ENCODE measurements at regions not wholly inside any gene's neighbourhood (a gene's known extent, or its start where the extent isn't known, plus 50 kb on each side); places are given as distances from the start of the nearest gene placed in this dataset.
"Not testable (repeated sequence)": the region's sequence is repeated elsewhere in the genome, so short reads cannot be mapped to it uniquely, and the experiment has no call there.

GRCh38 chr2:180571559-180571958, 408.8 kb upstream of the UBE2E3 start:
- Mint-ChIP-seq H3K27me3 (peaks cover 6% of the 10 kb centered on the region), H3K27ac (no peak overlapping the region), H3K36me3 (ENCODE audit: low read depth) (no peaks in the 10 kb centered on the region), H3K4me3 (no peak overlapping the region), H3K4me1 (no peaks in the 10 kb centered on the region)
- H3K9me3 ChIP-seq (ENCODE audit: control insufficient read depth, low read length, poor library complexity, severe bottlenecking), result no peaks in the 10 kb centered on the region
- DNase-seq, result no peak
- ATAC-seq, result no peak

GRCh38 chr2:180570864-180571263, 409.5 kb upstream of the UBE2E3 start:
- no peaks in the 10 kb centered on the region for H3K9me3 ChIP-seq (ENCODE audit: control insufficient read depth, low read length, poor library complexity, severe bottlenecking)

GRCh38 chr2:180564051-180564450, 416.4 kb upstream of the UBE2E3 start:
- Mint-ChIP-seq H3K27me3 (peaks cover 5% of the 10 kb centered on the region), H3K4me3 (no peak overlapping the region), H3K27ac (no peak overlapping the region), H3K4me1 (peaks cover 2% of the 10 kb centered on the region), H3K36me3 (ENCODE audit: low read depth) (no peaks in the 10 kb centered on the region)
- H3K9me3 ChIP-seq (ENCODE audit: control insufficient read depth, low read length, poor library complexity, severe bottlenecking), result no peaks in the 10 kb centered on the region
- ATAC-seq, result no peak
- DNase-seq, result no peak

More at GRCh38 chr2:180570864-180571263, 409.5 kb upstream of the UBE2E3 start:
- Mint-ChIP-seq H3K4me3 (no peak overlapping the region), H3K4me1 (no peaks in the 10 kb centered on the region), H3K36me3 (ENCODE audit: low read depth) (no peaks in the 10 kb centered on the region), H3K27ac (no peak overlapping the region), H3K27me3 (peaks cover 6% of the 10 kb centered on the region)
- no peak for DNase-seq
- no peak for ATAC-seq

- no peaks in the 10 kb centered on the region for H3K9me3 ChIP-seq (ENCODE audit: control insufficient read depth, low read length, poor library complexity, severe bottlenecking)
- Mint-ChIP-seq H3K4me1 (peaks cover 2% of the 10 kb centered on the region), H3K27ac (no peak overlapping the region), H3K4me3 (no peak overlapping the region), H3K36me3 (ENCODE audit: low read depth) (no peaks in the 10 kb centered on the region), H3K27me3 (no peaks in the 10 kb centered on the region)
- DNase-seq (no peak), ATAC-seq (no peak)
Observed at GRCh38 chr2:180562378-180562777, 418.0 kb upstream of the UBE2E3 start.

- Mint-ChIP-seq H3K4me1 (peaks cover 2% of the 10 kb centered on the region), H3K27ac (no peak overlapping the region), H3K27me3 (no peaks in the 10 kb centered on the region), H3K36me3 (ENCODE audit: low read depth) (no peaks in the 10 kb centered on the region), H3K4me3 (no peak overlapping the region)
- H3K9me3 ChIP-seq (ENCODE audit: control insufficient read depth, low read length, poor library complexity, severe bottlenecking), result no peaks in the 10 kb centered on the region
- DNase-seq (no peak), ATAC-seq (no peak)
Observed at GRCh38 chr2:180559771-180560170, 420.6 kb upstream of the UBE2E3 start.

GRCh38 chr2:180559038-180559437, 421.4 kb upstream of the UBE2E3 start:
- Mint-ChIP-seq H3K36me3 (ENCODE audit: low read depth) (no peaks in the 10 kb centered on the region), H3K4me3 (no peak overlapping the region), H3K27me3 (no peaks in the 10 kb centered on the region), H3K4me1 (peaks cover 2% of the 10 kb centered on the region), H3K27ac (no peak overlapping the region)
- DNase-seq (no peak), ATAC-seq (no peak)
- H3K9me3 ChIP-seq (ENCODE audit: control insufficient read depth, low read length, poor library complexity, severe bottlenecking), result no peaks in the 10 kb centered on the region

- no peaks in the 10 kb centered on the region for H3K4me1 Mint-ChIP-seq
- DNase-seq (no peak), ATAC-seq (no peak)
- H3K27me3 Mint-ChIP-seq, result no peaks in the 10 kb centered on the region
- H3K9me3 ChIP-seq (ENCODE audit: control insufficient read depth, low read length, poor library complexity, severe bottlenecking), result no peaks in the 10 kb centered on the region
- no peak overlapping the region for H3K4me3 Mint-ChIP-seq
- H3K27ac Mint-ChIP-seq, result no peak overlapping the region
- no peaks in the 10 kb centered on the region for H3K36me3 Mint-ChIP-seq (ENCODE audit: low read depth)
Observed at GRCh38 chr2:180555391-180555965, 424.9 kb upstream of the UBE2E3 start.

GRCh38 chr2:180554330-180554729, 426.1 kb upstream of the UBE2E3 start:
- Mint-ChIP-seq H3K4me1 (no peaks in the 10 kb centered on the region), H3K27me3 (peaks cover 7% of the 10 kb centered on the region), H3K36me3 (ENCODE audit: low read depth) (no peaks in the 10 kb centered on the region), H3K27ac (no peak overlapping the region), H3K4me3 (no peak overlapping the region)
- no peak for ATAC-seq
- DNase-seq, result no peak
- H3K9me3 ChIP-seq (ENCODE audit: control insufficient read depth, low read length, poor library complexity, severe bottlenecking), result no peaks in the 10 kb centered on the region

- DNase-seq, result no peak
- H3K27ac Mint-ChIP-seq, result no peak overlapping the region
- no peak for ATAC-seq
- no peaks in the 10 kb centered on the region for H3K9me3 ChIP-seq (ENCODE audit: control insufficient read depth, low read length, poor library complexity, severe bottlenecking)
- H3K4me3 Mint-ChIP-seq, result no peak overlapping the region
- no peaks in the 10 kb centered on the region for H3K36me3 Mint-ChIP-seq (ENCODE audit: low read depth)
- H3K4me1 Mint-ChIP-seq, result no peaks in the 10 kb centered on the region
- peaks cover 7% of the 10 kb centered on the region for H3K27me3 Mint-ChIP-seq
Observed at GRCh38 chr2:180553094-180553715, 427.2 kb upstream of the UBE2E3 start.

GRCh38 chr2:180542511-180542910, 437.9 kb upstream of the UBE2E3 start:
- Mint-ChIP-seq H3K27ac (no peak overlapping the region), H3K4me1 (no peaks in the 10 kb centered on the region), H3K27me3 (no peaks in the 10 kb centered on the region), H3K36me3 (ENCODE audit: low read depth) (no peaks in the 10 kb centered on the region), H3K4me3 (no peak overlapping the region)
- no peak for DNase-seq
- H3K9me3 ChIP-seq (ENCODE audit: control insufficient read depth, low read length, poor library complexity, severe bottlenecking), result peaks cover 2% of the 10 kb centered on the region
- no peak for ATAC-seq

- no peak for ATAC-seq
- Mint-ChIP-seq H3K36me3 (ENCODE audit: low read depth) (no peaks in the 10 kb centered on the region), H3K27me3 (no peaks in the 10 kb centered on the region), H3K27ac (no peak overlapping the region), H3K4me3 (no peak overlapping the region), H3K4me1 (peaks cover 3% of the 10 kb centered on the region)
- H3K9me3 ChIP-seq (ENCODE audit: control insufficient read depth, low read length, poor library complexity, severe bottlenecking), result peaks cover 2% of the 10 kb centered on the region
- no peak for DNase-seq
Observed at GRCh38 chr2:180540761-180541160, 439.6 kb upstream of the UBE2E3 start.

GRCh38 chr2:180539541-180539940, 440.9 kb upstream of the UBE2E3 start:
- no peak overlapping the region for H3K4me3 Mint-ChIP-seq
- peaks cover 2% of the 10 kb centered on the region for H3K9me3 ChIP-seq (ENCODE audit: control insufficient read depth, low read length, poor library complexity, severe bottlenecking)
- peaks cover 3% of the 10 kb centered on the region for H3K4me1 Mint-ChIP-seq
- peaks cover 5% of the 10 kb centered on the region for H3K27me3 Mint-ChIP-seq
- H3K27ac Mint-ChIP-seq, result no peak overlapping the region
- DNase-seq (no peak), ATAC-seq (no peak)
- H3K36me3 Mint-ChIP-seq (ENCODE audit: low read depth), result no peaks in the 10 kb centered on the region

GRCh38 chr2:180535289-180535688, 445.1 kb upstream of the UBE2E3 start:
- peaks cover 5% of the 10 kb centered on the region for H3K27me3 Mint-ChIP-seq
- ATAC-seq (no peak), DNase-seq (no peak)
- no peak overlapping the region for H3K4me3 Mint-ChIP-seq
- H3K36me3 Mint-ChIP-seq (ENCODE audit: low read depth), result no peaks in the 10 kb centered on the region
- no peak overlapping the region for H3K27ac Mint-ChIP-seq
- peaks cover 3% of the 10 kb centered on the region for H3K4me1 Mint-ChIP-seq
- H3K9me3 ChIP-seq (ENCODE audit: control insufficient read depth, low read length, poor library complexity, severe bottlenecking), result peaks cover 2% of the 10 kb centered on the region

GRCh38 chr2:180531787-180532186, 448.6 kb upstream of the UBE2E3 start:
- not testable (repeated sequence) for H3K36me3 Mint-ChIP-seq (ENCODE audit: low read depth)

More at GRCh38 chr2:180531787-180532186, 448.6 kb upstream of the UBE2E3 start:
- not testable (repeated sequence) for H3K4me1 Mint-ChIP-seq; H3K4me3 Mint-ChIP-seq; ATAC-seq; H3K27me3 Mint-ChIP-seq; H3K9me3 ChIP-seq (ENCODE audit: control insufficient read depth, low read length, poor library complexity, severe bottlenecking); DNase-seq; H3K27ac Mint-ChIP-seq

All from T-helper 17 cell (primary cell).